HG03565 (cell line): ENCODE measurements at regions not wholly inside any gene's neighbourhood (a gene's known extent, or its start where the extent isn't known, plus 50 kb on each side); places are given as distances from the start of the nearest gene placed in this dataset.
A peak's percentile ranks its signal among the peaks of the same experiment; 100 is the strongest.
"Not testable (repeated sequence)": the region's sequence is repeated elsewhere in the genome, so short reads cannot be mapped to it uniquely, and the experiment has no call there.

Experiments used
- ATAC-seq: cut with Tn5 transposase; IDR thresholded peaks from one replicate; pipeline ENCODE4 v1.9.1; 2021; ENCODE audit warnings: mild to moderate bottlenecking, moderate library complexity; ENCODE audit not compliant: unreplicated experiment

DNA sequence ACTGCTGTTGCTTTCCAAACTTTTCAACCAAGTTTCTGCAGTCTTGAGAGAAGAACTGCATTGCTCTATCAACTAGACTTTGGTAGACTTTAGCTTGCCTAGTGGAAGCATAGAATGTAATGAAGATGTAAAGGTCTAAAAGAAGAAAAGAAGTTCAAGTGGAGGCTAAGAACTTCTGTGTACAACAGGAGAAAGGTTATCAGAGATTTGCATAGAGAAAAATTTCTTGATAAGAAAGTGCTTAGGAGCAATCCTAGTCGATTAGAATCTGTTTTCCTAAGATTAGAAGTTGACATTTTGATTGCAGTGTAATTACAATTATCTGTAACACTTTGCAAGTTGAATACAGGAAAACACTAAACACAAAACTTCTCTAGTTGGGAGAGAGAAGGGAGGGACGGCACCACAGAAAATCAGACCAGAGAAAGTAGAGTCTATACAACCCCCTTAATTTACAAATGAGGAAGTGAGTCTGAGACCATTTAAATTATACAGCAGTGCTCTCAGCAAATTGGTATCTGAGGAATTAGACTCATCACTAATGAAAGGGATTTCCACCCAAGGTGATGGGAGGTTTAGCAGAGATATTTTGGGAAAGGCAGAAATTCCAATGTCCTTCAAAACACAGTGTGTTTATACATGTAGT lies 194.3 kb upstream of the MARCKS start:
- peak; percentile 64 for ATAC-seq

- ATAC-seq, result no peak
Observed at GRCh38 chr6:113664909-113665308, 192.2 kb upstream of the MARCKS start.

DNA sequence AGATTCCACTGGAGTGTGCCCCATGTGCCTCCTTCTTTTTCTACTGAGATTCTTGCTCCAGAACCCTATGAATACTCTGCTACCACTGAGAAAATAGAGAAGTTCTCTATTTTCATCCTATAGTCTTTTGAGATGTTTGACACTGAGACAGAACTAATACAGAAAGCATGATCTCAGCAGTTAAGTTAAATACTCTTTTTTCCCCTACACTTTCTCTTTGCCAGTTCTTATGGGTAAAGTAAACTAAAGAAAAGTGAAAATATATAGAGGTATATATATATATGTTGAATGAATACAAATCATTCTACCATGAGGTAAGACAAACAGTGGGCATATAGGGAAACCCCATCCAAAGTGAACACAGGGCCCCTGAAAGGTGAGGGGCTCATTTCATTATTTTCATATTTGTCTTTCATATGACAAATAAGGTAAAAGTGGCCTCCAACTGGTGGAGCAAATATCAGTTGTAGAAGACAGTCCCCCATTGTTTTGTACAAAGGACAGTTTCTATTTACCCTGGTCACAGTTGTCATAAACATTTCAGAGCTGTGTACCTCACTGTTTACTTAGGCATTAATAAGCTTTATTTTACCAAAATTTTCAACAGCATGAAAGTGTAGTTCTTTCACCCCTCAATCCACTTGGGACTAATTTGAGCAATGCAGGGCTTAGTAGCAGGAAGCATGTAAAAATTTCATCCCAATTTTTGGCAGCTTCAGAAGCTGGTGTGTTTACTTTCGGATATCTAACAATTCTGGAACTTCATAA lies 188.3 kb upstream of the MARCKS start:
- ATAC-seq, result no peak

DNA sequence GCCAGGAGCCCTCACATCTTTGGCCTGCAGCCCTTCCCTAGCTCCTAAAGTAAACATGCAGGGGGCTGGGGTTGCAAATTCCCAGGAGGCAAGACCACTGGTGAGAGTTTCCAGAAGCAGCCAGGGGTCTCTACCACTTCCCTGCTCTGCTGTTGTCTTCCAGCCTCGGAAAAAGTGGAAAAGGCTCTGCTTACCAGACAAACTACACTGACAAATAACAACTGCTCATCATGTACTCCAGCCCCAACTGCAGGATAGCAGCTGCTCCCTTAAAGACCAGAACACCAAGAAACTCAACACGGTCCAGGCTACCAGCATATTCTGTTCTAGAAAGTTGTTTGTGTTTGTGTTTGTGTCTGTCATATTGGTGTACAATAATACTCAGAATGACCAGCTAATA lies 187.5 kb upstream of the MARCKS start:
- no peak for ATAC-seq

GRCh38 chr6:113671421-113671820 lies 185.7 kb upstream of the MARCKS start:
- ATAC-seq, result no peak

DNA sequence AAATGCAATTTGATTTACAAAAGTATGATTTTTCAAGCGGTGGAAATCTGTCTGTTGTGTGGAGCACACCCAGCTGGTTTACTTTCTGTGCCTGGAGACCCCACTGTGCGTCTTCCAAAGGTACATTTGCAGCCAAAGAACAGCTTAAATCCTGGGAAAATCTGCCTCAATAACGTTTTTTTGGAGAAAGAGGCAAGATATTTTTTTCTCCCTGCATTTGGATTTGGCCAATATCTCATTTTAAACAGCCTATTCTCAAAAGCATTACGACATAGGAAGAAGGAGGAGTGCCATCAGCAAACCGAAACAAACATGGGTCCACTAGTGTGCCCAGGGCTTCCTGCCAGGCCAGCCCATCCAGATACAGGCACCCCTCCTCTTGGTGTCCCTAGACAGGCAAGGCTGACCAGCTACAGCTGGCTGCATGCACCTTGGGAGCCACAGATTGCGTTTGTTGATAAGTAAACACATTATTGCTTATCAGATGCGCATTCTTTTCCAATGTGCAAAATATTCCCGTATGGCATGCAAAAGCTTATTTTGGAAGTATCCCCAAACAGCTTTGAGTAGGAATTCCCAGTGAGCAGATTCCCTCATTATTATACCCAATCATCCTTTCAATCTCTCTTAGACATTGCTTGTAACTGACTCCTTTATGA lies 184.5 kb upstream of the MARCKS start:
- ATAC-seq, result no peak

- no peak for ATAC-seq
Observed at GRCh38 chr6:113674075-113674474, 183.1 kb upstream of the MARCKS start.

- no peak for ATAC-seq
Observed at GRCh38 chr6:113676057-113676456, 181.1 kb upstream of the MARCKS start.

- ATAC-seq, result no peak
Observed at GRCh38 chr6:113676968-113677367, 180.2 kb upstream of the MARCKS start.

DNA sequence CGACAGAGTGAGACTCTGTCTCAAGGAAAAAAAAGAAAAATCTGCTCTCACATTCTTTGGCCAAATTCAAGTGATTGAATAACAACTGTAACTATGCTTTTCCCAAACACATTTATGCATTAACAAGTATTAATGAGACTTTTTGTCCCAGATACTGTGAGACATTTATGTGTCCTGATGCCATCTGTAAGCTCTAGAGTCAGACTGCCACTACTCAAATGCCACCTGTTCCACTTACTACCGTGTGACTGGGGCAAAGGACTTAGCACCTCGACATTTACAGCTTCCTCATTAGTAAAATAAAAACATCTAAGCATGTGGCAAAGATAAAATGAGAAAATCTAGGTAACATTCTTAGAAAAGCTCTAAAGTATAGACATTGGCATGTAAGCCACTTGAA lies 178.1 kb upstream of the MARCKS start:
- no peak for ATAC-seq

DNA sequence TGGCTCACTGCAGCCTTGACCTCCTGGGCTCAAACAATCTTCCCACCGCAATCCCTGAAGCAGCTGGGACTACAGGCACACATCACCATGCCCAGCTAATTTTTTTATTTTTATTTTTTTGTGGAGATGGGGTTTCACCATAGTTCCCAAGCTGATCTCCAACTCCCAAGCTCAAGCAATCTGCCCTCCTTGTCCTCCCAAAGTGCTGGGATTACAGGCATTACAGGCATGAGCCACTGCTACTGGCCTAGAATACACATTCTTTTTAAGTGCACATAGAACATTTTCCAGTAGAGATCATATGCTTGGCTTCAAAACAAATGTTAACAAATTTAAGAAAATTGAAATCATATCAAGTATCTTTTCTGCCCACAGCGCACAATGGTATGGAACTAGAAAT lies 176.8 kb upstream of the MARCKS start:
- no peak for ATAC-seq

- no peak for ATAC-seq
Observed at GRCh38 chr6:113683968-113684367, 173.2 kb upstream of the MARCKS start.

GRCh38 chr6:113684382-113684901 lies 172.7 kb upstream of the MARCKS start:
- no peak for ATAC-seq

GRCh38 chr6:113686049-113686448 lies 171.1 kb upstream of the MARCKS start:
- ATAC-seq, result no peak

- not testable (repeated sequence) for ATAC-seq
Observed at GRCh38 chr6:113689620-113690019, 167.5 kb upstream of the MARCKS start.

DNA sequence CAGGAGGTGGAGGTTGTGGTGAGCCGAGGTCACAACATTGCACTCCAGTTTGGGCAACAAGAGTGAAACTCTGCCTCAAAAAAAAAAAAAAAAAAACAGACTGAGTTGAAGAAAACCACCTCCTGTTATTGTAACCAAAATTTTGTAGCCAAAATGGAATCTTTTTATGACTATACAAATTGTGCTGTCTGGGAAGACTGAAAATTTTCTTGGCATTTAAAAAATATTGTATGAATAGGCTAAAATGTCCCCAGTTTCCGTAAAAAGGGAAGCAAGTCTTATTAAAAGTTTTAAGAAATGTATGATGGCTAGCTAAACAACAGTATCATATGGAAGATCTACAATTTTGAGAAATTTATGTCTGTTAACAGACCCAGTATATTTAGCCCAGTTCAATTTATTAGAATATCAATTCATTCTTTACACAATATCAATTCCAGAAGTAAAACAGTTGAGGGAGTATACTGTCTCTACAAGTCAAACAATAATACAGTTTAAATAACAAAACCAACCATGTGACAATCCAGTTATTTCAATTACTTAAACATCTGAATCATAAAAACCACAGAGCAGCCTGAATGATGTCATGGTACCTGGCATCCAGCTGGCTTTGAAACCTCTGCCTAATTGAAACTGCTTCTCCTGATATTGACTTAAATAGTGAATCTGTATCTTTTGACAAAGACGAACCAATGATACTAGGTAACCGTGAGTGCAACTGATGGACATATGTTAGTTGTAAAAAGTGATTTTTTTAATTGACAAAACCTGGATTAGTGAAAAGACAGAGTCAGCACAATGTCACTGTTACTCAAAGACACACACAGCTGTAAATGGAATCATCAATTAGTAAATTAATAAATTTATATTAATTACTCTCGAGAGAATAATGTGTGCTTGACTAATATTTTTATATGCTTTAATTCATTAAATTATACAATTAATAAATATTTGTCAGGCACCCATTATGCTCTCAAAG lies 166.6 kb upstream of the MARCKS start:
- ATAC-seq, result peak; percentile 87

- no peak for ATAC-seq
Observed at GRCh38 chr6:113691260-113691656, 165.9 kb upstream of the MARCKS start.

DNA sequence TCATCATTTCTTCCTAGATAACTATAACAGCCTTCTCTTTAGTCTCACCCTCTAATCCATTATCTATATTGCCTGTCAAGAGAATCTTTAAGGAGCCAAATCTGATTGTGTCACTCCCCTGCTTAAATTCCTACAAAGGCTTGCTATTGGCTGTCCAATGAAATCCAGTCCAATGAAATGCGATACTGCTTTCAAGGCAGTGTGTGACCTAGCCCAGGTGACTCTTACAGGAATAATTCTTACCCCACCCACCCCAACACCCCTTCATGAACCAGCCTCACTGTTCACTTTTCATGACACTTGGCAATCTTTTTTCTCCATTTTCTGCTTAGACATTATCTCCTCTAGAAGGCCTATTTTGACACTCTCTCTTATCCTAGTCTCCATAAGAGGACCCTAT lies 163.3 kb upstream of the MARCKS start:
- ATAC-seq, result no peak

DNA sequence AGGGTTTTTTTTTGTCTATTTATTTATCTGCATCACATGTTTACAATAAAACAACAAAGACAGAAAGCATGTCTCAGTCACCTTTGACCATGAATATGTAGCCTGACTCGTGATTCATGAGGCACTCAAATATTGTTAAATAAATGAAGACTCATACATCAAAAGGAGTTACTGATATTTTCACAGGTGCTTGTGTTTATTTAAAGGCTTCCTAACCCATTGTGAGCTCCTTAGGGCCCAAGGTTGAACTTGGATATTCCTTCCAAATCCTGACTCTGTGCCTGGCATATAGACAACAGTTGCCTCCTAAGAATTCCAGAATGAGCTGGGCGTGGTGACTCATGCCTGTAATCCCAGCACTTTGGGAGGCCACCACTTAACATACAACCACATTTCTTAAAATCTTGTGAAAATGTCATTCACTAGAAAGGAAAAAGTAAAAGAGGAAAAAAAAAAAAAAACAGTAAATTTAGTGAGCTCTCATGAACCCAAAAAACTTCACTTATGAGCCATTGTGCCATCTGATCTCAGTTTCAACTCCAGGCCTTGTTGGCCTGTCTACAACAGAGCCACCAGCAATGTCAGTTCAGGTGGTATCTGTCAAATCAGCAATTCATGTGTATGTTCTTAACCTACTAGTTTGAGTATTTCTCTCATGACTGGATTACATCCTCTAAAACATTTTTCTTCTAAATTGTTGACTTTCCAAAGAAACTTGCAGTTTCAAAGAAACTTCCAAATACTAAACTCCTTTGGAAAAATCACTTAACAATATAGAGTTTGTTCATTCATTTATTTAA lies 162.7 kb upstream of the MARCKS start:
- ATAC-seq, result no peak

DNA sequence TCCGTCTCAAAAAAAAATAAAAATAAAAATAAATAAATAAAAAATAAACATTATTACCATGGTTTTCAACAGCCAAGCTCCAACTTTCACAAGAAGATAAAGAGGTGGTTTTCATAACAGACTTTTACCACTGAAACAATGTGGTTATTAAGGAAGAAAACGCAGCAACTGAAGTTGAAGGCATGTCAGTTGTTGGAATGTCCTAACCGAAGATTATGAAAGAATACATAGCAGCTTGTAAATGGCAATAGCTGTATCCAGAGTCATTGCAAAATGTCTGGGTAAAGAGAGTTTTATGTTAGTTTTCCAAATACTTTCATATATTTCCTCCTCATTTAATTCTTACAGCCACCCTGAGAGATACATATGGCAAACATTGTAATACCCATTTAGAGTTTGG lies 161.6 kb upstream of the MARCKS start:
- no peak for ATAC-seq
